GM12878 (cell line): ENCODE measurements at regions not wholly inside any gene's neighbourhood (a gene's known extent, or its start where the extent isn't known, plus 50 kb on each side); places are given as distances from the start of the nearest gene placed in this dataset.

Experiments
- ATAC-seq: fragments of 200-7000 bp; cut with Tn5 transposase; 3 replicates; pipeline ENCODE4 v1.9.1; 2020; ENCODE audit warnings: mild to moderate bottlenecking, moderate library complexity
- BruUV-seq: library from RNA; stranded (reverse); fragments of 400-500 nt; replicated peaks from 2 replicates; lab custom pipeline; 2021; lab: Mats Ljungman, UMichigan
- CTCF ChIA-PET: fragments of 300-600 bp; sonication (Branson Sonifier 250); formaldehyde crosslinking; extraction: SDS; loops from one replicate; lab custom pipeline; 2021; ENCODE audit warnings: inconsistent platforms; lab: Yijun Ruan, JAX
- POLR2A ChIA-PET: fragments of 350-600 bp; formaldehyde crosslinking; extraction: SDS; loops from one replicate; lab custom pipeline; 2021; ENCODE audit warnings: inconsistent platforms; lab: Charles Lee
- RAD21 ChIA-PET: fragments of 300-600 bp; sonication (Branson Sonifier 250); formaldehyde crosslinking; loops from one replicate; lab custom pipeline; 2023; ENCODE audit warnings: antibody characterized with exemption; ENCODE audit not compliant: unreplicated experiment; lab: Charles Lee
- SMC1A ChIA-PET: fragments of 300-600 bp; sonication (Branson Sonifier 250); formaldehyde crosslinking; loops from one replicate; lab custom pipeline; 2023; ENCODE audit not compliant: unreplicated experiment, uncharacterized antibody; lab: Charles Lee
- DNase-seq: peaks from one replicate; pipeline ENCODE4 v3.0.0-alpha.2; 2011; ENCODE audit warnings: low read depth, low spot score
- FAIRE-seq: peaks from 3 replicates; lab custom pipeline; 2011; peaks lifted over from hg19 to GRCh38; lab: Jason Lieb, UNC
- H2AFZ ChIP-seq: 2 replicates; pipeline ENCODE4 v1.6.0; 2011; ENCODE audit warnings: low read depth, low read length, control low read depth; ENCODE audit not compliant: control insufficient read depth
- H3K27ac ChIP-seq: 2 replicates; pipeline ENCODE4 v1.5.1; 2011; ENCODE audit warnings: control low read depth; ENCODE audit not compliant: control insufficient read depth, insufficient read depth
- H3K27me3 ChIP-seq, 2 experiments: replicated peaks in 1 of 2; 2 replicates each; pipeline versions ENCODE4 v1.6.0 to v1.6.1; 2011; ENCODE audit warnings: low read length in 1 of 2; ENCODE audit not compliant: control insufficient read depth in 2 of 2, insufficient read depth in 2 of 2
- H3K36me3 ChIP-seq, 2 experiments: 2 replicates each; pipeline ENCODE4 v1.5.1; 2011; ENCODE audit warnings: low read length in 1 of 2; ENCODE audit not compliant: control insufficient read depth in 2 of 2, insufficient read depth in 2 of 2
- H3K4me1 ChIP-seq: 2 replicates; pipeline ENCODE4 v1.6.1; 2011; ENCODE audit warnings: mild to moderate bottlenecking, low read length, moderate library complexity, mixed read lengths; ENCODE audit not compliant: control insufficient read depth, insufficient read depth
- H3K4me2 ChIP-seq: 2 replicates; pipeline ENCODE4 v1.6.0; 2011; ENCODE audit warnings: control low read depth; ENCODE audit not compliant: control insufficient read depth, insufficient read depth
- H3K4me3 ChIP-seq: fragments of 200-600 bp; sonication (generic); 2 replicates; pipeline ENCODE4 v1.5.1; 2016
- H3K79me2 ChIP-seq: 2 replicates; pipeline ENCODE4 v1.6.0; 2011; ENCODE audit warnings: low read length; ENCODE audit not compliant: control insufficient read depth, insufficient read depth
- H3K9ac ChIP-seq: 2 replicates; pipeline ENCODE4 v1.8.0; 2011; ENCODE audit warnings: low read length, control low read depth, mixed read lengths; ENCODE audit not compliant: control insufficient read depth, insufficient read depth
- H3K9me3 ChIP-seq: replicated peaks from 3 replicates; pipeline ENCODE4 v1.5.1; 2011; ENCODE audit warnings: mild to moderate bottlenecking, low read length; ENCODE audit not compliant: control insufficient read depth, insufficient read depth
- H4K20me1 ChIP-seq: 2 replicates; pipeline ENCODE4 v1.6.0; 2011; ENCODE audit not compliant: control insufficient read depth, insufficient read depth
- BCL11A ChIP-seq: IDR thresholded peaks from 2 replicates; pipeline ENCODE4 v1.6.1; 2011; ENCODE audit warnings: low read depth, low read length
- CHD4 ChIP-seq: fragments of 200-600 bp; sonication (generic); IDR thresholded peaks from 2 replicates; pipeline ENCODE4 v1.6.1; 2016; ENCODE audit warnings: mild to moderate bottlenecking
- HCFC1 ChIP-seq: fragments of 150-350 bp; IDR thresholded peaks from 2 replicates; pipeline ENCODE4 v1.6.1; 2014; ENCODE audit warnings: low read length
- IRF4 ChIP-seq: IDR thresholded peaks from 2 replicates; pipeline ENCODE4 v1.6.1; 2011; ENCODE audit warnings: low read depth, low read length
- MYB ChIP-seq: fragments of 150-350 bp; IDR thresholded peaks from 2 replicates; pipeline ENCODE4 v1.6.1; 2014; ENCODE audit warnings: mild to moderate bottlenecking, low read depth, low read length, borderline replicate concordance
- NFXL1 ChIP-seq: fragments of 450-650 bp; IDR thresholded peaks from 2 replicates; pipeline ENCODE4 v1.6.1; 2017; ENCODE audit warnings: antibody characterized with exemption, mild to moderate bottlenecking, borderline replicate concordance
- PAX8 ChIP-seq: fragments of 450-650 bp; IDR thresholded peaks from 2 replicates; pipeline ENCODE4 v1.6.1; 2017; ENCODE audit warnings: mild to moderate bottlenecking, moderate library complexity
- PML ChIP-seq: IDR thresholded peaks from 2 replicates; pipeline ENCODE4 v1.6.1; 2012; ENCODE audit warnings: low read length, inconsistent platforms
- TBL1XR1 ChIP-seq: IDR thresholded peaks from 2 replicates; pipeline ENCODE4 v1.6.1; 2012; ENCODE audit warnings: low read depth, low read length, improper control_type of control experiment
- WRNIP1 ChIP-seq: IDR thresholded peaks from 2 replicates; pipeline ENCODE4 v1.6.1; 2011; ENCODE audit warnings: low read depth, low read length, improper control_type of control experiment, borderline replicate concordance
- WGBS: methylation state at CpG from one replicate; pipeline ENCODE4 v1.1.6; 2016; ENCODE audit warnings: low lambda C conversion rate; ENCODE audit not compliant: insufficient replicate concordance, insufficient coverage; ENCODE audit errors: missing lambda C conversion rate; 5-methylcytosine and 5-hydroxymethylcytosine counted together
- in situ Hi-C: fragments of 300-500 bp; cut with MboI; formaldehyde crosslinking; loops from 9 replicates; pipeline ENCODE4 v1.14.3; 2018; ENCODE audit warnings: mixed read lengths
- intact Hi-C: fragments of 100-400 bp; cut with micrococcal nuclease; formaldehyde crosslinking; loops from one replicate; pipeline ENCODE4 v1.14.2; 2022; ENCODE audit not compliant: unreplicated experiment
- TF ChIP-seq, protein P1 (sequence below): fragments of 450-650 bp; conservative IDR thresholded peaks from 2 replicates; pipeline ENCODE4 v1.6.1; 2017; ENCODE audit warnings: mild to moderate bottlenecking, moderate library complexity
- TF ChIP-seq, protein P2 (sequence below): IDR thresholded peaks from 2 replicates; pipeline ENCODE4 v1.6.1; 2011; ENCODE audit warnings: borderline replicate concordance, low read depth, mild to moderate bottlenecking, moderate library complexity, mixed read lengths, low read length; ENCODE audit not compliant: insufficient read depth; ENCODE audit errors: extremely low read length
- TF ChIP-seq, protein P3 (sequence below): fragments of 450-650 bp; IDR thresholded peaks from 2 replicates; pipeline ENCODE4 v1.6.1; 2014; ENCODE audit warnings: mild to moderate bottlenecking
- TF ChIP-seq, protein P4 (sequence below): fragments of 150-350 bp; IDR thresholded peaks from 2 replicates; pipeline ENCODE4 v1.6.1; 2014; ENCODE audit warnings: mild to moderate bottlenecking, low read depth, low read length

DNA sequence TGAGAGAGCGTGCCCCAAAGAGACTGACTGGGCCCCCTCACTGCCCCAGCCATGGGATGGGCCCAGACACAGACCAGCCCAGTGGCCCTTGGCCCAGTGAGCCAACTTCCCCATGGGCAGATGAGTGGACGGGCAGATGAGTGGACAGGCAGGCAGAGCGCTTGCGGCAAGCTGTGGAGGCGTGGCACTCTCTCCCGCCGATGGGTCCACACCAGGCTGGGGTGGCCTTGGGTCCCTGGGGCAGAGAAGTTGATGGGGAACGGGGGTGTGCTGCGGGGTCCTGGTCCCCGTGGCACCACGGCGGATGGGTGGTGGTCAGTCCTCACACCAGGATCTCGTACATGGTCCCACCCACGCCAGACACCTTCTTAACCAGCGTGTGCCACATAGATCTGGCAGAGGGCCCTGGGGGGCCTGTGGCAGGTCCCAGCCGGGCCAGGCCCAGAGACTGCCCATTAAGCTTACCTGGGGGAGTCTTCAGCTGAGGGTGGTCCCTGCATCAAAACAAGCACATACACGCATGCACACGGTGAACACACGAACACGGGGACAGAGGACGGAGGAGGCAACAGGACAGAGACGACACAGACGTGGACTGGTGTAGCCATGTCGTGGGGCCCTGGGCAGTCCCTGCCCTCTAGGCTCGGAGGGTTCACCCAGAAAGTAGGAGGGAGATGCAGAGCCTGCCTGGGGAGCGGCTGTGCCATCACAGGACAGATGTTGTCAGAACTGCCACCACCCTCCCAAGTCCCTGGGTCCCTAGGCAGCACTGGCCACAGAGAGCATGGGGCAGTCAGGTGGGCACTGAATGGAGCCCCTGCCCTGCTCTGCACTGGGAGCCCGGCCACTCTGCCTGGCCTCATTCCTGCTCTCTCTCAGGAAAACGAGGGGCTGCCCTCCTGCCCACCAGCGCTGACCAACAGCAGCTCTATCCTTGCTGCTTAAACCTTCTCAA, 182.2 kb downstream of the IGLL1 start (continued):
- TF ChIP-seq, protein P1, sequence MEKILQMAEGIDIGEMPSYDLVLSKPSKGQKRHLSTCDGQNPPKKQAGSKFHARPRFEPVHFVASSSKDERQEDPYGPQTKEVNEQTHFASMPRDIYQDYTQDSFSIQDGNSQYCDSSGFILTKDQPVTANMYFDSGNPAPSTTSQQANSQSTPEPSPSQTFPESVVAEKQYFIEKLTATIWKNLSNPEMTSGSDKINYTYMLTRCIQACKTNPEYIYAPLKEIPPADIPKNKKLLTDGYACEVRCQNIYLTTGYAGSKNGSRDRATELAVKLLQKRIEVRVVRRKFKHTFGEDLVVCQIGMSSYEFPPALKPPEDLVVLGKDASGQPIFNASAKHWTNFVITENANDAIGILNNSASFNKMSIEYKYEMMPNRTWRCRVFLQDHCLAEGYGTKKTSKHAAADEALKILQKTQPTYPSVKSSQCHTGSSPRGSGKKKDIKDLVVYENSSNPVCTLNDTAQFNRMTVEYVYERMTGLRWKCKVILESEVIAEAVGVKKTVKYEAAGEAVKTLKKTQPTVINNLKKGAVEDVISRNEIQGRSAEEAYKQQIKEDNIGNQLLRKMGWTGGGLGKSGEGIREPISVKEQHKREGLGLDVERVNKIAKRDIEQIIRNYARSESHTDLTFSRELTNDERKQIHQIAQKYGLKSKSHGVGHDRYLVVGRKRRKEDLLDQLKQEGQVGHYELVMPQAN = no peak
- no peak for TF ChIP-seq WRNIP1
- TF ChIP-seq TBL1XR1 = no peak
- TF ChIP-seq IRF4 = no peak
- TF ChIP-seq NFXL1 = no peak
- no peak for TF ChIP-seq BCL11A
- TF ChIP-seq PML = no peak
- TF ChIP-seq, all 136 proteins: peak for 0

DNA sequence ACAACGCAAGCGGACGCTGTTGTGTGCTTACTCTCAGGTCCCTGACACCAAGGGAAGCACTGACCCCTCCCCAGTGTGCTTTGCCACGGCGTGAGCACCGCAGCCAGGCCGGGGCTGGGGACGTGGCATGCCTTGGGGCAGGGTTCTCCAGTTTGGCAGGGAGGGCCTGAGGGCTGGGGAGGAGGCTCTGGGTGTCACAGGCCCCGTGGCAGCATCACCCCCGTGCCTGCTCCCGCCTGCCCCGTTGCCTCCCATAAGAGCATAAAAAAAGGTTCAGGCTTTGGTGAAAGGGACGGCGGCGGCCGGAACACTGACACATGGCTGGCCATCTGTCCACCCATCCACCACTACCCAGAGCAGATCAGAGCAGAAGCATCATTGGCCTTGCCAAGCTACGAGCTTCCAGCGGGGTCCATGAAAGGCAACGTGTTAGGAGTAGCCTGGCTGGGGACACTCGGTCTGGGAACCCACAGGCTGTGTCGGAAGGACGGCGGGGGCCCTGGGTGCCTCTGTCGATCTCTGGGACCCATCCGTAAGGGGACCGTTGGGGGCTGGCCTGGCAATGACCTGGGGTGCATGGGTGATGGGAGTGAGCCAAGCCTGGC, 183.0 kb downstream of the IGLL1 start:
- WGBS = 53% methylated on average over 25 of the region's 26 CpGs
- Histone ChIP-seq H3K79me2 (no peaks in the 10 kb centered on the region), H3K27me3 (no peaks in the 10 kb centered on the region), H3K9me3 (no peaks in the 10 kb centered on the region), H3K4me3 (no peak overlapping the region), H3K4me2 (no peak overlapping the region), H3K27ac (no peak overlapping the region), H3K4me1 (no peaks in the 10 kb centered on the region), H2AFZ (no peak overlapping the region), H4K20me1 (no peaks in the 10 kb centered on the region), H3K36me3 (no peaks in the 10 kb centered on the region), H3K9ac (no peak overlapping the region)
- ChIA-PET RAD21 (no interaction called here), CTCF (no interaction called here), POLR2A (no interaction called here), SMC1A (no interaction called here)
- no TSS peak for BruUV-seq
- intact Hi-C loops (no loop called here), in situ Hi-C loops (loop anchor here (25.0 kb wide), 1 partner anchor 585 kb away; no protein-coding TSS in a partner anchor)
- ATAC-seq = no peak
- TF ChIP-seq, protein P2, sequence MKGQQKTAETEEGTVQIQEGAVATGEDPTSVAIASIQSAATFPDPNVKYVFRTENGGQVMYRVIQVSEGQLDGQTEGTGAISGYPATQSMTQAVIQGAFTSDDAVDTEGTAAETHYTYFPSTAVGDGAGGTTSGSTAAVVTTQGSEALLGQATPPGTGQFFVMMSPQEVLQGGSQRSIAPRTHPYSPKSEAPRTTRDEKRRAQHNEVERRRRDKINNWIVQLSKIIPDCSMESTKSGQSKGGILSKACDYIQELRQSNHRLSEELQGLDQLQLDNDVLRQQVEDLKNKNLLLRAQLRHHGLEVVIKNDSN = no peak
- TF ChIP-seq PAX8 = no peak
- TF ChIP-seq CHD4 = no peak
- TF ChIP-seq, protein P3, sequence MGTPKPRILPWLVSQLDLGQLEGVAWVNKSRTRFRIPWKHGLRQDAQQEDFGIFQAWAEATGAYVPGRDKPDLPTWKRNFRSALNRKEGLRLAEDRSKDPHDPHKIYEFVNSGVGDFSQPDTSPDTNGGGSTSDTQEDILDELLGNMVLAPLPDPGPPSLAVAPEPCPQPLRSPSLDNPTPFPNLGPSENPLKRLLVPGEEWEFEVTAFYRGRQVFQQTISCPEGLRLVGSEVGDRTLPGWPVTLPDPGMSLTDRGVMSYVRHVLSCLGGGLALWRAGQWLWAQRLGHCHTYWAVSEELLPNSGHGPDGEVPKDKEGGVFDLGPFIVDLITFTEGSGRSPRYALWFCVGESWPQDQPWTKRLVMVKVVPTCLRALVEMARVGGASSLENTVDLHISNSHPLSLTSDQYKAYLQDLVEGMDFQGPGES = no peak
- TF ChIP-seq, protein P4, sequence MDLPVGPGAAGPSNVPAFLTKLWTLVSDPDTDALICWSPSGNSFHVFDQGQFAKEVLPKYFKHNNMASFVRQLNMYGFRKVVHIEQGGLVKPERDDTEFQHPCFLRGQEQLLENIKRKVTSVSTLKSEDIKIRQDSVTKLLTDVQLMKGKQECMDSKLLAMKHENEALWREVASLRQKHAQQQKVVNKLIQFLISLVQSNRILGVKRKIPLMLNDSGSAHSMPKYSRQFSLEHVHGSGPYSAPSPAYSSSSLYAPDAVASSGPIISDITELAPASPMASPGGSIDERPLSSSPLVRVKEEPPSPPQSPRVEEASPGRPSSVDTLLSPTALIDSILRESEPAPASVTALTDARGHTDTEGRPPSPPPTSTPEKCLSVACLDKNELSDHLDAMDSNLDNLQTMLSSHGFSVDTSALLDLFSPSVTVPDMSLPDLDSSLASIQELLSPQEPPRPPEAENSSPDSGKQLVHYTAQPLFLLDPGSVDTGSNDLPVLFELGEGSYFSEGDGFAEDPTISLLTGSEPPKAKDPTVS = no peak
- no peak for TF ChIP-seq HCFC1
- TF ChIP-seq MYB = no peak
- FAIRE-seq = no peak
- no peak for DNase-seq
